Right atrium auricular region (tissue), 2 donors: ENCODE measurements at regions not wholly inside any gene's neighbourhood (a gene's known extent, or its start where the extent isn't known, plus 50 kb on each side); places are given as distances from the start of the nearest gene placed in this dataset.

Source experiments
- DNase-seq: peaks from one replicate; pipeline ENCODE4 v3.0.0-alpha.2; 2019; ENCODE audit warnings: low spot score
- H3K27ac ChIP-seq, 2 donors: fragments of 200-600 bp; sonication (generic); 1 replicate in 1 of 2; 2 replicates in 1 of 2; pipeline ENCODE4 v1.5.1; 2016 to 2019
- H3K27me3 ChIP-seq, 2 donors: fragments of 200-600 bp; sonication (generic); one replicate each; pipeline versions ENCODE4 v1.5.1 to v1.6.0; 2017 to 2019
- H3K36me3 ChIP-seq: fragments of 200-600 bp; sonication (generic); one replicate; pipeline ENCODE4 v1.5.1; 2016
- H3K4me1 ChIP-seq, 2 donors: fragments of 200-600 bp; sonication (generic); one replicate each; pipeline versions ENCODE4 v1.5.1 to v1.6.0; 2017 to 2019
- H3K4me3 ChIP-seq, 2 donors: fragments of 200-600 bp; sonication (generic); 1 replicate in 1 of 2; 2 replicates in 1 of 2; pipeline ENCODE4 v1.5.1; 2017 to 2019; ENCODE audit warnings: mild to moderate bottlenecking in 1 of 2, moderate library complexity in 1 of 2
- H3K9me3 ChIP-seq, 2 donors: fragments of 200-600 bp; sonication (generic); one replicate each; pipeline ENCODE4 v1.5.1; 2019
- TF ChIP-seq, protein P1 (sequence below), 2 donors: fragments of 200-600 bp; sonication (generic); IDR thresholded peaks; one replicate each; pipeline ENCODE4 v1.5.1; 2019; ENCODE audit warnings: antibody characterized with exemption in 2 of 2

- no peaks in the 10 kb centered on the region for H3K9me3 ChIP-seq
Measured at GRCh38 chr1:168792142-168792541, 63.1 kb upstream of the DPT start.

DNA sequence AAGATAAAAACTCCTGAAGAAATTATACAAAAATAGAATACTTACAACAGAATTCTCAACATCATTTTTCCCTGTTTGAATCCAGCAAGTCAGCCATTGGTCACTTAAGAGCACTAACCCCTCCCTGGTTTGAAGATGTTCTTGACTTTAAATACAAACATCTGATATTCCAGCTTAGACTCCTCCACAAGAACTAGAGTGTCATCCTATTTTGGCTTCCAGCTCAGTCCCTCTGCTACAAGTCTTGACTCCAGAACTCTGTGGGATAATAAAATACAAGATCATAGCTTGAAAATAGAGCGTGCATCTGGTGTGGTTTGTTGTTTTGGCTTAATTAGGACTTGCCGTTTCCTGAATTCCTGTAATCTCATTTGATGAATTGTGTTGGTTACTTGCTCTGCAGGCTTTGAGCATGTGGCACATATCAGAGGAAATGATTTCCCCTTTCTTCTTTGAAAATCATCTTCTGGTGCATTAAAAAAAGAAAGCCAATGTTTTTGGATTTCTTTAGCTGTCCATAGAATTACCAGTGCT is 63.7 kb upstream of the DPT start:
- no peak for DNase-seq
- Histone ChIP-seq H3K36me3 (no peaks in the 10 kb centered on the region), H3K9me3 (no peaks in the 10 kb centered on the region), H3K4me1 (no peaks in the 10 kb centered on the region), H3K4me3 (no peak overlapping the region), H3K27me3 (no peaks in the 10 kb centered on the region), H3K27ac (no peak overlapping the region)
- TF ChIP-seq, protein P1, sequence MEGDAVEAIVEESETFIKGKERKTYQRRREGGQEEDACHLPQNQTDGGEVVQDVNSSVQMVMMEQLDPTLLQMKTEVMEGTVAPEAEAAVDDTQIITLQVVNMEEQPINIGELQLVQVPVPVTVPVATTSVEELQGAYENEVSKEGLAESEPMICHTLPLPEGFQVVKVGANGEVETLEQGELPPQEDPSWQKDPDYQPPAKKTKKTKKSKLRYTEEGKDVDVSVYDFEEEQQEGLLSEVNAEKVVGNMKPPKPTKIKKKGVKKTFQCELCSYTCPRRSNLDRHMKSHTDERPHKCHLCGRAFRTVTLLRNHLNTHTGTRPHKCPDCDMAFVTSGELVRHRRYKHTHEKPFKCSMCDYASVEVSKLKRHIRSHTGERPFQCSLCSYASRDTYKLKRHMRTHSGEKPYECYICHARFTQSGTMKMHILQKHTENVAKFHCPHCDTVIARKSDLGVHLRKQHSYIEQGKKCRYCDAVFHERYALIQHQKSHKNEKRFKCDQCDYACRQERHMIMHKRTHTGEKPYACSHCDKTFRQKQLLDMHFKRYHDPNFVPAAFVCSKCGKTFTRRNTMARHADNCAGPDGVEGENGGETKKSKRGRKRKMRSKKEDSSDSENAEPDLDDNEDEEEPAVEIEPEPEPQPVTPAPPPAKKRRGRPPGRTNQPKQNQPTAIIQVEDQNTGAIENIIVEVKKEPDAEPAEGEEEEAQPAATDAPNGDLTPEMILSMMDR (IDR thresholded peaks at IDR 0.05) = no peak

More at GRCh38 chr1:168792142-168792541, 63.1 kb upstream of the DPT start:
- Histone ChIP-seq H3K4me1 (no peaks in the 10 kb centered on the region), H3K36me3 (no peaks in the 10 kb centered on the region), H3K27me3 (no peaks in the 10 kb centered on the region), H3K27ac (no peak overlapping the region), H3K4me3 (no peak overlapping the region)
- no peak for DNase-seq
- TF ChIP-seq, protein P1 (IDR thresholded peaks at IDR 0.05) = no peak

DNA sequence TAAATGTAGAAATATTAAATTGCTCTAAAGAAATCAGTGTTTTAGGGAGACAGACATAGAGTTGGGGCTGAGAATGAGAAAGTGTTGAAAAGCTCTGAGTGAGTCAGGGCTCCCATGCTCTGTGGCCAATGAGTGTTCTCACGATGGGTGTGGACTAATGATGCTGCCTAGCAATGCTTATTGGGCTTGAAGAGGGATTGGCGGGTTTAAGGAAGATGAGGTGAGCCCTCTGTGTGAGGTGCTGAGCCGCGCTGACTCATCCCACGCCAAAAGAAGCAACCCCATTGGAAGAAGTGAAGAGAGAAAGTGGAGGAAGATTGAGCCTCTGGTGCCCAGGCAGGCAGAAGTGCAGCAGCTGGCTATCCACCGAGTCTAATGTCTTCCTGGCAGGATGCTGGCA is 65.1 kb upstream of the DPT start:
- no peak for DNase-seq
- Histone ChIP-seq H3K36me3 (no peaks in the 10 kb centered on the region), H3K9me3 (no peaks in the 10 kb centered on the region)

GRCh38 chr1:168795681-168796080 is 66.7 kb upstream of the DPT start:
- Histone ChIP-seq H3K4me1 (no peaks in the 10 kb centered on the region), H3K4me3 (no peak overlapping the region), H3K27ac (no peak overlapping the region), H3K36me3 (no peaks in the 10 kb centered on the region), H3K27me3 (no peaks in the 10 kb centered on the region), H3K9me3 (no peaks in the 10 kb centered on the region)
- no peak for DNase-seq
- TF ChIP-seq, protein P1 (IDR thresholded peaks at IDR 0.05) = no peak

More for the DNA sequence above, 65.1 kb upstream of the DPT start:
- Histone ChIP-seq H3K27ac (no peak overlapping the region), H3K4me3 (no peak overlapping the region), H3K4me1 (no peaks in the 10 kb centered on the region), H3K27me3 (no peaks in the 10 kb centered on the region)
- TF ChIP-seq, protein P1 (IDR thresholded peaks at IDR 0.05) = no peak

GRCh38 chr1:168799927-168800605 is 71.1 kb upstream of the DPT start:
- Histone ChIP-seq H3K27ac (no peak overlapping the region), H3K9me3 (no peaks in the 10 kb centered on the region), H3K4me1 (no peaks in the 10 kb centered on the region), H3K27me3 (no peaks in the 10 kb centered on the region), H3K36me3 (no peaks in the 10 kb centered on the region), H3K4me3 (no peak overlapping the region)
- TF ChIP-seq, protein P1 (IDR thresholded peaks at IDR 0.05) = no peak
- no peak for DNase-seq
